NCI-H2227 (cell line): ENCODE measurements at regions not wholly inside any gene's neighbourhood (a gene's known extent, or its start where the extent isn't known, plus 50 kb on each side); places are given as distances from the start of the nearest gene placed in this dataset.

Source experiments
- DNase-seq: peaks from one replicate; lab custom pipeline; 2025; ENCODE audit not compliant: unreplicated experiment; lab: John Stamatoyannopoulos, UW

- DNase-seq: peak; percentile 29
These were observed 96.8 kb upstream of the PHYHIPL start for GRCh38 chr10:59079386-59080226.

- no peak for DNase-seq
These were observed 94.2 kb upstream of the PHYHIPL start for GRCh38 chr10:59082249-59082648.

- DNase-seq: no peak
These were observed 91.4 kb upstream of the PHYHIPL start for GRCh38 chr10:59085054-59085453.

GRCh38 chr10:59085711-59086502 lies 90.5 kb upstream of the PHYHIPL start:
- DNase-seq: no peak

GRCh38 chr10:59087486-59087885 lies 89.0 kb upstream of the PHYHIPL start:
- DNase-seq: no peak

GRCh38 chr10:59088912-59089573 lies 87.4 kb upstream of the PHYHIPL start:
- no peak for DNase-seq

- DNase-seq: no peak
These were observed 85.4 kb upstream of the PHYHIPL start for GRCh38 chr10:59090817-59091622.

GRCh38 chr10:59093461-59093860 lies 83.0 kb upstream of the PHYHIPL start:
- DNase-seq: no peak

GRCh38 chr10:59096631-59097030 lies 79.8 kb upstream of the PHYHIPL start:
- DNase-seq: no peak

GRCh38 chr10:59098387-59098786 lies 78.1 kb upstream of the PHYHIPL start:
- no peak for DNase-seq

- no peak for DNase-seq
These were observed 77.5 kb upstream of the PHYHIPL start for GRCh38 chr10:59098831-59099452.

GRCh38 chr10:59099481-59099880 lies 77.0 kb upstream of the PHYHIPL start:
- DNase-seq: no peak

GRCh38 chr10:59102394-59102793 lies 74.0 kb upstream of the PHYHIPL start:
- DNase-seq: no peak

- no peak for DNase-seq
These were observed 72.3 kb upstream of the PHYHIPL start for GRCh38 chr10:59104186-59104585.

GRCh38 chr10:59106441-59106840 lies 70.0 kb upstream of the PHYHIPL start:
- DNase-seq: no peak

- no peak for DNase-seq
These were observed 69.3 kb upstream of the PHYHIPL start for GRCh38 chr10:59107147-59107546.

- no peak for DNase-seq
These were observed 68.1 kb upstream of the PHYHIPL start for GRCh38 chr10:59108296-59108870.

- no peak for DNase-seq
These were observed 67.6 kb upstream of the PHYHIPL start for GRCh38 chr10:59108886-59109288.

GRCh38 chr10:59109826-59110225 lies 66.6 kb upstream of the PHYHIPL start:
- DNase-seq: no peak

- DNase-seq: no peak
These were observed 52.3 kb upstream of the PHYHIPL start for GRCh38 chr10:59124187-59124586.
